Breast epithelium (tissue), 3 donors: ENCODE measurements at regions not wholly inside any gene's neighbourhood (a gene's known extent, or its start where the extent isn't known, plus 50 kb on each side); places are given as distances from the start of the nearest gene placed in this dataset.

Experiments used
- POLR2AphosphoS5 ChIP-seq, 3 donors: sonication (generic); formaldehyde crosslinking; IDR thresholded peaks; one replicate each; pipeline ENCODE4 v1.6.1; 2017; ENCODE audit warnings: antibody characterized with exemption in 3 of 3
- TF ChIP-seq, protein P1 (sequence below), 3 donors: fragments of 450-650 bp; IDR thresholded peaks; one replicate each; pipeline ENCODE4 v1.5.1; 2016 to 2017; ENCODE audit warnings: antibody characterized with exemption in 3 of 3, mild to moderate bottlenecking in 3 of 3, moderate library complexity in 3 of 3

- no peak for TF ChIP-seq POLR2AphosphoS5 (IDR thresholded peaks at IDR 0.05)
- TF ChIP-seq, protein P1, sequence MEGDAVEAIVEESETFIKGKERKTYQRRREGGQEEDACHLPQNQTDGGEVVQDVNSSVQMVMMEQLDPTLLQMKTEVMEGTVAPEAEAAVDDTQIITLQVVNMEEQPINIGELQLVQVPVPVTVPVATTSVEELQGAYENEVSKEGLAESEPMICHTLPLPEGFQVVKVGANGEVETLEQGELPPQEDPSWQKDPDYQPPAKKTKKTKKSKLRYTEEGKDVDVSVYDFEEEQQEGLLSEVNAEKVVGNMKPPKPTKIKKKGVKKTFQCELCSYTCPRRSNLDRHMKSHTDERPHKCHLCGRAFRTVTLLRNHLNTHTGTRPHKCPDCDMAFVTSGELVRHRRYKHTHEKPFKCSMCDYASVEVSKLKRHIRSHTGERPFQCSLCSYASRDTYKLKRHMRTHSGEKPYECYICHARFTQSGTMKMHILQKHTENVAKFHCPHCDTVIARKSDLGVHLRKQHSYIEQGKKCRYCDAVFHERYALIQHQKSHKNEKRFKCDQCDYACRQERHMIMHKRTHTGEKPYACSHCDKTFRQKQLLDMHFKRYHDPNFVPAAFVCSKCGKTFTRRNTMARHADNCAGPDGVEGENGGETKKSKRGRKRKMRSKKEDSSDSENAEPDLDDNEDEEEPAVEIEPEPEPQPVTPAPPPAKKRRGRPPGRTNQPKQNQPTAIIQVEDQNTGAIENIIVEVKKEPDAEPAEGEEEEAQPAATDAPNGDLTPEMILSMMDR (IDR thresholded peaks at IDR 0.05): no peak
Measured at GRCh38 chr16:88128556-88128955, 177.3 kb downstream of the BANP start.
